GM18519 (cell line): ENCODE measurements at regions not wholly inside any gene's neighbourhood (a gene's known extent, or its start where the extent isn't known, plus 50 kb on each side); places are given as distances from the start of the nearest gene placed in this dataset.
"Not testable (repeated sequence)": the region's sequence is repeated elsewhere in the genome, so short reads cannot be mapped to it uniquely, and the experiment has no call there.

Experiments used
- ATAC-seq: cut with Tn5 transposase; IDR thresholded peaks from one replicate; pipeline ENCODE4 v1.9.1; 2021; ENCODE audit warnings: mild to moderate bottlenecking, moderate library complexity; ENCODE audit not compliant: unreplicated experiment, low FRiP score

DNA sequence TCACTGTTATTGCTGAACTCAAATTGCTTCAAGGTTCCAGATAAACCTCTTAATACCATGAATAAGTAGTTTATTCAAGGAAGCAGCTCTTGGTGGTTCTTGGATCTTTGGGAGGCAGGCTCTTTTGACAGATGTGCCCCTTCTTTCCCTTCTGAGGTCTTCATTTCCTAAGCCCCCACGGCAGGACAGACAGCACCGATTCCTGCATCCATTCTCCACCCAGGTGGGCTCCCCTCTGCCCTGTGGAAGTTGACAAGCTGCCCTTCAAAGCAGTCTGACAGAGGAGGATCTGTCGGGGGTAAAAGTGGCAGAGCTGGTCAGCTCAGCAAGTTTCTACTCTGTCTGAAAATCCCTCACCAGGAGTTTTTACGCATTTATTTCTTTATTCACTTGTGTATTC is 605.3 kb upstream of the B3GAT1 start:
- ATAC-seq: no peak

DNA sequence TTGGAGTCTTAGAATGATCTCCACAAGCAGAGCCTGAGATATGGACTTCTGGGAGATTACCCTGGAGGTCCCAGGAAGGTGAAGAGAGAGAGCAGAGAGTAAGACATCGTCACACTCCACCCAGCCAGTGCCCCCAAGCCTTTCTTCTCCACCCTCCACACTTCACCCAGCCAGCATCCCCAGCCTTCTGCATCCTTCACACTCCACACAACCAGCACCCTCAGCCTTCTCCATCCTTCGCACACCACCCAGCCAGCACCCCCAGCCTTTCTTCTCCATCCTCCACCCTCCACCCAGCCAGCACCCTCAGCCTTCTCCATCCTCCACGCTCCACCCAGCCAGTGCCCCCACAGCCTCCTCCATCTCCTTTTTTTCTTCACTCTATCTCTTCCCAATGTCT is 603.9 kb upstream of the B3GAT1 start:
- no peak for ATAC-seq

DNA sequence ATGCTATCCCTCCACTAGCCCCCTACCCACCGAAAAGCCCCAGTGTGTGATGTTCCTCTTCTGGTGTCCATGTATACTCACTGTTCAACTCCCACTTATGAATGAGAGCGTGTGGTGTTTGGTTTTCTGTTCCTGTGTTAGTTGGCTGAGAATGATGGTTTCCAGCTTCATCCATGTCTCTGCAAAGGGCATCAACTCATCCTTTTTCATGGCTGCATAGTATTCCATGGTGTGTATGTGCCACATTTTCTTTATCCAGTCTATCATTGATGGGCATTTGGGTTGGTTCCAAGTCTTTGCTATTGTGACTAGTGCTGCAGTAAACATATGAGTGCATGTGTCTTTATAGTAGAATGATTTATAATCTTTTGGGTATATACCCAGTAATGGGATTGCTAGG is 599.3 kb upstream of the B3GAT1 start:
- ATAC-seq: not testable (repeated sequence)

DNA sequence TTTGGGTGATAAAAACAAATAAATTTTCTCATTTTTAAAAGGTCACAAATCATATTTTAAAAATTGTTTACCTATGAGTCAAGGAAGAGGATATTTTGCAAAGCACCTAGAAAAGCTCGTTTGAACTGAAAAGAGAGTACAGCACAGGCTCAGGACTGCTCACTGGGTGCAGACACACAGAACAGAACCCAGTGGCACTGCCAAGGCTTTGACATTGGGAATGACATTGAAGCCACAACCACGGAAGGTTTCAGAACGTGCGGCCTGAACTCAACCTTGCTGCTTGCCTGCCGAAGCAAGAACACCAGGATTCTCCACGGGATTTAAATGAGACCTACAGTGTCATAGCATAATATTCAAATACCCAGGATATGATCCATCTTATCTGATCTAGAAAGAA is 597.1 kb upstream of the B3GAT1 start:
- no peak for ATAC-seq

DNA sequence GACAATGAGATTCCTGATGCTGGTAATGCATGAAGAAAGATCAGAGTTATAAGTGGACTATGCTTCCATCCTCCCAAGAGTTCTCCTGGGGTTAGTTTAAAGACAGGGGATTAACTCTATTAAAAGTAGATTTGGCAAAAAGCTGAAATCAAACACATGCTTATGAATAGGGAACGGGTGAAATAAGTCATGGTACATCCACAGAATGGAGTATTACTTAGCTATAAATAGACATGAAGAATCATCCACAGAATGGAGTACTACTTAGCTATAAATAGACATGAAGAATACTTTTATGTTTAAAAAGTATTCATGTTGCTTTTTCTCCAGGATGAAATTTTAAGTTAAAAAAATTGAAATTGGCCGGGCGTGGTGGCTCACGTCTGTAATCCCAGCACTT is 596.4 kb upstream of the B3GAT1 start:
- no peak for ATAC-seq

DNA sequence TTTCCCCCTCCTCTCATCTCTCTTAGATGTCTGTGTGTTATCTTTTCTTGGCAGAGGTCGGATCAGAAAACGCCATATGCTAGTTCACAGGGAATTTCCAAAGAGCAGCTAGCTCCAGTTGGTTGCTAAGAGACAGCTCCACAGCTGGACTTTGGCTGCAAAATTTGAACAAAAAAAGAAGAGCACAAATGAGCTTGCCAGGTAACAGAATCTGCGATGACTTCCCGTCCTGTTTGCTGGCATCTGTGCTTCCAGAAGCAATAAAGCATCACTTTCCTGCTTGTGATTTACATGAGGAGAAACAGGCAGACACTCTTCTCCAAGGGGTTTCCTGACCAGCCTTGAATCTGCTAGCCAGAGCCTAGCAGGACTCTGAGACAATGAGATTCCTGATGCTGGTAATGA is 596.0 kb upstream of the B3GAT1 start:
- no peak for ATAC-seq

DNA sequence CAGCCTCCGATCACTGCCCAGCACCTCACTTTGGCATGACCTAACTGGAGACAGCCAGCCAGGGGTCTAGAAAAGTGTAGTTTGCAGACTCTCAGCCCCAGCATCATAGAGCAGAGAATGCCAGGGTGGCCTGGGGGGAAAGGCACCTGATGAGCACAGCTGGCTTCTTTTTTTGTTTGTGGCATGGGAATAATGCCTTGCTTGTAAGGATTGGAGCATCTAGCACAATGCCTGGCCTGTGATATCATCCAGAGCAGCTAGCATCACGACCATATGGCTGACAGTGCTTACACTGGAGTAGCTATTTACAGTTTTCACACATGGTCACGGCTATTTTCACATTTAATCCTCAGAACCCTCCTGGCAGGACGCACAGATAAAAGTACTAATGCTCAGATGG is 594.8 kb upstream of the B3GAT1 start:
- no peak for ATAC-seq

DNA sequence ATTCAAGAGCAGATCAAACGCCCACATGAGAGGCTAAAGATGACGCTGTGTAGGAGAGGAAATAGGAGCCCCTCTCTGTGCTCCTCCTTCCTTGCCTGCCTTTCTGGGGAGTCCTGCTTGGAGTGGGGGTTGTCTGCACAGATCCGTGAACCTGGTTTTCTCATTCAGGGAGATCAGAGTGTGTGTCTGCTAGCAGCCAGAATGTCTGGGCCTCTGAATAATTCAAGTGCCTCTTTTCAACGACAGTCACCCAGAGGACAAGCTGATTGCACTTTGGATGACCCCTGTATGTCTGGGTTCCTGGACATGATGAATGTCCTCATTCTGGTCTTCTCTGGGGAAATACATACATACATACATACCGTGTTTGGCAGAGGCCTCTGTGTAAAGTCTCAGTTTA is 592.5 kb upstream of the B3GAT1 start:
- no peak for ATAC-seq

DNA sequence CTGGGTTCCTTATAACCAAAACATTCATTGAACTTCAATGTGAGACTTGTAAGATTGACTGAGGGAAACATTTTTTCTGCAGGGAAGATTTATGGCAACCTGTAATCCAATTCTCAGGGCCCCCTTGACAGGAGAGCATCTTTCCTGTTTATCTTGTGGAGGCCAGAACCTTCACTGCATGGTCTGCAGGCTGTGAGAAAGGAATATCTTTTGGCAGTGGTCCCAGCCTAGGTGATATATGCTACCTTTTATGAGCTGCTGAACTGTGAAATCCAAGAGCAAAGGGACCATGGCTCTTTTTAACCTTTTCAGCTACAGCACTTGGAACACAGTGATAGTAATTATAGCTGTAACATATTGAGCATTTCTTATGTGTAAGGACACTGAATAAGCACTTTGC is 590.2 kb upstream of the B3GAT1 start:
- no peak for ATAC-seq

DNA sequence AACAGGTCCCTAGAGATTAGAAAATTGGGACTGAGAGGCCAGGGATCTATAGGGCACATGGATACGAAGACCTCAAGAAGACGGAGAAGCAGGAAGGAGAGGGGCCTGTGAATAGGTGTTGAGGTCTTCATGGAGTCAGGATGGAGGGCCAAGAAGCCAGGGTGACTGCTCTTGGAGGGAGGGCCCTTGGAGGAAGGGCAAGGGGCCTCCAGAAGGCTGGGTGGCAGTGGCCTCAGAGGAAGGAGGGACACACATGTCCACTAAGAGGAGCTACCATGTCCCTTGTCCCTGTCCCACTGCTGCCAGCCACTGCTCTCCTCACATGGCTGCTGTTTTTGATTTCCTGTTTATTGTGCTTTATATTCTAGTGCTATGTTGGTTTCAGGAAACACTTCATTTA is 589.5 kb upstream of the B3GAT1 start:
- no peak for ATAC-seq

DNA sequence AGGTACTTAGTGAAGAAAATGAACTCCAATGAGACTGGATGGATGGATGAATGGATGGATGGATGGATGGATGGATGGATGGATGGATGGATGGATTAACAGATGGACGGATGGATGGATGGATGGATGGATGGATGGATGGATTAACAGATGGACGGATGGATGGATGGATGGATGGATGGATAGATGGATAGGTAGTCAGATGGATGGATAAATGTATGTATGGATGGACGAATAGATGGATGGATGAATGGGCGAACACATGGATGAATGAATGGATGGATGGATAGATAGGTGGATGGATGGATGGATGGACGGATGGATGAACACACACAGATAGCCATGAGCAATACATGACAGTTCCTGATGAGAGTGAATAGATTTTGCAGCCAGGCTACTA is 589.0 kb upstream of the B3GAT1 start:
- not testable (repeated sequence) for ATAC-seq

DNA sequence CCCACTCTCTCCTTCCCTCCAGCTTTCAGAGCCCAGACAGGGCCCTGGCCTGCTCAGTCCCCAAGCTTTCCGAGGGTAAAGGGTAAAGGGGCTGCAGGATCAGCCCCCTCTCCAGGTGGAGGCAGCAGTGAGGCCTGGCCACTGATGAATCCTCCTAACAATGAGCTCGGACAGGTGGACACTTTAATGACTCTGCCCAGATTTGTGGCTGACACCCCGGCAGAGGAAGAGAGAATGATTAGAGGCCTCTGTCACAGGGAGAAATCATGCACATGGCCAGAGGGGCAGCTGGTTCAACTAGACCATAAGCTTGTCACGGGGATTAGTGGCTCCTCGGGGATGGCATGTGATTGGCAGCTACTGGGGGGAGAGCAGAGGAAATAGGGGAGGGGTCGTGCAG is 587.5 kb upstream of the B3GAT1 start:
- no peak for ATAC-seq

DNA sequence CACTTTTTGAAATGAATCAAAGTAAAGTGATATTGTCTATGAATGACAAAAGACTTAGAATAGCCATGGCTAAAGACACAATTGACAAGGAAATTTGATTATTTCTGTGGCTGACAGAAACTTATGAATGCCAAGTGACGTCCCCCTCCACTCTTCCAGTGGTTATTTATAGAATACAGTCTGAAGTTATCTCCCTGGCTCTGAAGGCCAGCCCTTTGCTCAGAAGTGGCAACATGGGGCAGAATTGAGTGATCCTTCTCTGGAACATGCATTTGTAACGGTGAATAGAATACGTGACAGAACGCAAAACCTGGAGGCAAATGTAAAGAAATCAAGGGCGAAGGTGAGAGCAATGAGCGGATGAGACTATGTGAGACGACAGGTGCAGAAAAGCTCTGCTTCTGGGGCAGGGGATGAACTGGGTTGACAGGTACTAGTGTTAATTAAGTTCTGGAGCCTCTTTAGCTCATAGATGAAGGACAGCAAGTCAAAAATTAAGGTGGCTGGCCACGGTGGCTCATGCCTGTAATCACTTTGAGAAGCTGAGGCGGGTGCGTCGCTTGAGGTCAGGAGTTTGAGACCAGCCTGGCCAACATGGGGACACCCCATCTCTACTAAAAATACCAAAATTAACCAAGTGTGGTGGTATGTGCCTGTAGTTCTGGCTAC is 585.7 kb upstream of the B3GAT1 start:
- no peak for ATAC-seq

DNA sequence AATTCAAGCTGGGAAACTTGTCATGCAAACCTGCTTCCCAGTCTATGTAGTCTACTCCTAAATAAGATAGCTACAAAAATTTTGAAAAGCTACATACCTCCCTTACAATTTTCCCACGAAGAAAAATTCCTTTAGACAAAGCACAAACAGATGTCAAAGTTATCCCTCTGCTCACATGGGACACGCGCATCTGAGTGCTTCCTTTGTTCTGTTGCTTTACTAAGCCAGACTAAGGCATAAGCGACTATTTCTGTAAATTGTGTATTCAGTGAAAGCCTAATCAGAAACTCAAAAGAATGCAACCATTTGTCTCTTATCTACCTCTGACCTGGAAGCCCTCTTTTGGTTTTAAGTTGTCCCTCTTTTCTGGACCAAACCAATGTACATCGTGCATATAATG is 583.7 kb upstream of the B3GAT1 start:
- ATAC-seq: no peak

DNA sequence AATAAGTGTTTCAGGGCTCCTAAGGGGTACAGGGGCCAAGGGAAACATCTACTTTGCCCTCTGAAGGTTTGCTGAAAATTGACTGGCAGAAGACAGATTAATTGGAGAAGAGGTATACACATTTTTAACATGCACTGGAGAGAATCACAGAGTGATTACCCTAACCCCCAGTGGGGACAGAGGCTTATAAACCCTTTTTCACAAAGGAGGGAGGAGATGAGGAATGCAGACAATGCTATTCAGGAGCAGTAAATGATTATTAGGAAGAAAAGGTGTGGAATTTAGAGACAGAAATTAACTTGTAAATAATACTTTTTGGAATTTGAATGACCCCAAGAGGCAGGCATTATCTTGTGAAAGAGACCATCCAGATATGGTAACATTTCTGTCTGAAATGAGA is 582.4 kb upstream of the B3GAT1 start:
- no peak for ATAC-seq

DNA sequence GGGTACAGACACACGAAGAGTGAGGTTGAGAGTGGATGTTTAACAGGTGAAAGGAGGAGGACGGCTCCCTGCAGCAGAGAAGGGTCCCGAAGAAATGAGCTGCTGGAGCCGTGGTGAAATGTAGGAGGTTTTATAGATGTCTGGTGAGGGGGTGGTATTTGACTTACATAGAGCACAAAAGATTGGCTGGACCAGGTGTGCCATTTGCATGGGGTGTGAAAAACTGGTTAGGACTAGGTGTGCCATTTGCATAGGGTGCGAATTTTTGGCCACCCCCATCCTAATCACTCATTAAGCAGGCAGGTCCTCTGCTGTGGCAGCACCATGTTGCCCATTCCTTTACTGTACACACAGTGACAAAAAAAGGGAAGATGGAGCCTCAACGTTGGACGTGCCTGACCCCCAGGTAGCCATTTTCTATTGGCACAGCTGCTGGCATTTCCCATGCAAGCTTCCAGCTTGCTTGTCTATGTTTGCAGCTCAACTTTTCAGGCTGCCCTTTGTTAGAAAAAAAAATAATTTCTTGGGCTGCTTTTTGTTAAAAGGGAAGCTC is 581.7 kb upstream of the B3GAT1 start:
- ATAC-seq: no peak

DNA sequence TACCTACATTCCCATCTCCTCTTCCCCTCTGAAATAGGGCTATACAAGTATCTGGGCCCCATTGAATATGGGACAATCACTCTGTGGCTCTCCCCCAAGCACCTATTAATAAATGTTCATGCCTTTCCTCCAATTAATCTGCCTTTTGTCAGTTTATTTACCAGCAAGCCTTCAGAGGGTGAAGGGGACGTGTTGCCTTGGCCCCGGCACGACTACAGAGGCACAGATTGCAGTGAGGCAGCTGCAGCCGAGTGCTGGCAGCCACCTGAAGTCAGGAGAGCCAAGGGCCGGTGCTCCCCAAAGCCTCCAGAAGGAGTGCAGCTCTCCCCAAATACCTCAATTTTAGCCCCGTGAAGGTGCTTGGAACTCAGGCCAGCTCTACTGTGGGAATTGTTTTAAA is 580.9 kb upstream of the B3GAT1 start:
- no peak for ATAC-seq

DNA sequence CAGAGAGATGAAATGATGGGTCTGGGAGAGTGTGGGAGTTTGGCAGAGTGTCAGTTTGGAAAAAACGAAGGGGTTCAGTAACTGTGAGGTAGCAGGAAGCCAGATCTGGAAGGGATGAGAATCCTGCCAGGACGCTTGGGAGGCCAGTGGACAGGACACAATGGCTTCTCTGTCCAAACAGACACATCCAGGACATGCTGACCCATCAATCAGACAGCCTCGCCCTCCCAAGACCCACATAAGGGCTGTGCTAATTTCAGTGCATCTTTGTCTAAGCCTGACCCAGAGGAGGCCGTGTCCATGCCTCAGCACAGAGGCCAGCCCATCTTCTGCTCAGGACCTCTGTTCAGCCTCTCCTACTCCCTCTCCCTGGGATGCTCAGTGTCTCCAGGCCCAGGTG is 576.5 kb upstream of the B3GAT1 start:
- ATAC-seq: no peak

DNA sequence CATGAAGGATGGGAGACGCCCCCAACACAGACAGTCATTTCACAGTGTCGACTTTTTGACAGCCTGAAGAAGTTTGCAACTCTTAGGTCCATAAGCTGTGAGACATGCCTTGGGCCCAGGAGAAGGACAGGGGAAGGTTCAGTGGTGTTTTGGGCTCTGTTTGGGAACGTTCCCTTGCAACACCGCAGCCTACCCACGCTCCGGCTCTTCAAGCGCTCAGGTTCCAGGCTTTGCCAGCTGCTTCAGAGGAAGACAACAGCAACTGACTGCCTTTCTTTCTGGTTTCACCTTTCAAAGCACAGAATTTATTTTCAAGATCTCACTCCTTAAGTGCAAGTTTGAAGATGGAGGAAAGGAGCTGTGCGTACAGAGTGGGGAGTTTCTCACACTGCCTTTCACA is 575.8 kb upstream of the B3GAT1 start:
- no peak for ATAC-seq

DNA sequence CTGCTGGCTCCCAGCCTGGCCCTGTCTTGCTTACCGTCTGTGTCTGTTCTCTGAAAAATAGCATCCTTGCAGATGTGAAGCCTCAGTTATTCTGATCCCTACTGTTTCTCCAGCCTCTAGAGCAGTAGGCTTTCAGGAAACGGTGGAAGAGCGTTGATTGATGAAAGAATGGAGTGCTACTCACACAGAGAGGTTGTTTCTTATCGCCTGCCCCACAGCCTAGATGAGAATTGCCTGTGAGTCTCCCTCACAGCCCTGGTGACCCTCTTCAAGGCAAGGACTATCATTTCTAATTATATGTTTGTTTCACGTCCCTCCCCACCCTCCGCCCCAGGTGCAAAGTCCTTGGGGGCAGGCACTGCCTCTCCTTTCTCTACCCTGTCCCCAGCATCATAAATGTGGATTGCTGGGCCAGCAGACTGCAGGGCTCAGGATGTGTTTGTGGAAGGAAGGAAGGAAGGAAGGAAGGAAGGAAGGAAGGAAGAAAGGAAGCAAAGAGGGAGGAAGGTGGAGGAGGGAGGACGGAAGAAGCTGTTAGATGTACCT is 575.3 kb upstream of the B3GAT1 start:
- ATAC-seq: no peak

DNA sequence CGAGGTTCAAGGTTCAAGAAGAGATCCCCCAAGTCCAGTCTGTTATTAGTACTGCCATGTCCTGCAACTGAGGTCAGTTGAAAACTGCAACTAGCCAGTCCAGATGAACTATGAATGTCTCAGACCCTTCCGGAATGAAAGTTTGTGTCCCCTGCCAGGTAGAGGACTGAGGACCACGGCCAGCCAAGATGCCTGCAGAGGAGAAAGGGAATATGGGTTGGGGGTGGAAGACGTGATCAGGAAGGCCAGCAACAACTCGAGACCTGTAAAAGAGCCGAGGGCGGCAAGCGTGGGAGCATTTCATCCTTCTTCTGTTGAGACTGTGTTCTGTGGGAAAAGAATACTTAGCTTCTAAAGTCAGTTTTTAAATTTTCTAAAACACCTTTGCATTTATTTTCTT is 572.4 kb upstream of the B3GAT1 start:
- ATAC-seq: no peak

DNA sequence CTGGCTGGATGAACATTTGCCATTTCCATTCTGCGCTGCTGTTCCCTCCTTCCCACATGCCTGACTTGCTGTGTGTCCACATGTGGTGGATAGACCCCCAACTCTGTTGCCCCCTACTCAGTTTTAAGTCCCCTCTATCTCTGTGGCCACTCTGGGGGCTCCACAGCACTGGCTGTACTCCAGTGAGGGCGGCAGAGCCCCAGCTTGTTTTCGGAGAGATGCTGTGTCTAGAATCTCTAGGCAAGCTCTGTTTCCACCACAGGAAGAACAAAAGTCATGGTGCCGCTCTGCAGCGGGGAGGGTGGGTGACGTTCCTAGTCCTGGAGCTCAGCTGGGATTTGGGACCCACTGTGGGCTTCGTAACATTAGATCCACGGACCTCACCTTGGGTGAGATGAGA is 570.4 kb upstream of the B3GAT1 start:
- not testable (repeated sequence) for ATAC-seq

DNA sequence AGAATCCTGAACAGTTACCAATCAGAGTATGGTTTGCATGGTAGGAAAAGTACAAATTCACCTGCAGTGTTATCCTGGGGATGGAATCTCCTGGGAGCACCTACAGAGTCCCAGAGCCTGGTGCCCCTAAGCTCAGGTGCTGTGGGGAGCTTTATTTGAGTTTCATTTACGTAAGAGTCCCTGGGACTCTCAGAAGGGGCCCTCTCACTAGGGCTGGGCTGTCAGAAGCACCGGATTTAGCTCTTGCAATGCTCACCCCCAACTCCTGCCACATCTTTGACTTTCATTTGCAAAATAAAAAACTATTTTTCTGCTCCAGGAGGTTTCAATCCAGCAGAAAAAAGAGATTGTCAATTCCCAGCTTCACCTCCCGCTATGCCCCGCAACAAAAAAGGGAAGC is 569.8 kb upstream of the B3GAT1 start:
- no peak for ATAC-seq
